ENCODE measurements at regions not wholly inside any gene's neighbourhood (a gene's known extent, or its start where the extent isn't known, plus 50 kb on each side); places are given as distances from the start of the nearest gene placed in this dataset.
"Not testable (repeated sequence)": the region's sequence is repeated elsewhere in the genome, so short reads cannot be mapped to it uniquely, and the experiment has no call there.

DNA sequence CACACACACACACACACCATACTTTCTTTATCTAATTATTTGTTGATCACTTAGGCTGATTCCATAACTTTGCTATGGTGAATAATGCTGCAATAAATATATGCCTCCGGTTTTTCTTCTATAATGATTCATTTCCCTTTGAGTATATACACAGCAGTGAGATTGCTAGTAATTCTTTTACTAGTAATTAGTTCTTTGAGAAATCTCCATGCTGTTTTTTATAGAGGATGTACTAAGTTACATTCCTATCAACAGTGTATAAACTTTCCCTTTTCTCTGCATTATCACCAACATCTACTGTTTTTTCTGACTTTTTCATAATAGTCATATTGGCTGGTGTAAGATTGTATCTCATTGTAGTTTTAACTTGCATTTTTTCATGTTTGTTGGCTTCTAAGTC is 1405.1 kb downstream of the PCDH9 start:
- no peak for DNase-seq (ENCODE audit: low spot score)

DNA sequence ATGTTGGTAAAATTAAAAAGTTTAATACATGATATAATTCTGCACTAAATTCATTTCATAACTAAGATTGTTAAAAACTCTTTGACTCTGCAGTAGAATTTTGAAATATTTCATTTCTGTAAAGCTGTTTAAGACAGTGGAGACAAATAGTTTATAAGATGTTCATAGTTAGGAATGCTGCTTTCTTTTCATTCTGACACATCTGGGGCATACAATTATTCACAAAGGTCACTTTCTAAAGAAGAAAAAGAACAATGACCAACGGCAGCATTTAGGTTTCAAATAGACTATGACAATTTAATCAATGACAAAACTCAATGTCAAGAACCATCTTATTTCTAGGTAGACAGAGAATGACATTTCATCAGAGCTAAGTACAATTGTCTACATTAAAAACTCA is 1422.1 kb downstream of the PCDH9 start:
- no peak for DNase-seq (ENCODE audit: low spot score)

DNA sequence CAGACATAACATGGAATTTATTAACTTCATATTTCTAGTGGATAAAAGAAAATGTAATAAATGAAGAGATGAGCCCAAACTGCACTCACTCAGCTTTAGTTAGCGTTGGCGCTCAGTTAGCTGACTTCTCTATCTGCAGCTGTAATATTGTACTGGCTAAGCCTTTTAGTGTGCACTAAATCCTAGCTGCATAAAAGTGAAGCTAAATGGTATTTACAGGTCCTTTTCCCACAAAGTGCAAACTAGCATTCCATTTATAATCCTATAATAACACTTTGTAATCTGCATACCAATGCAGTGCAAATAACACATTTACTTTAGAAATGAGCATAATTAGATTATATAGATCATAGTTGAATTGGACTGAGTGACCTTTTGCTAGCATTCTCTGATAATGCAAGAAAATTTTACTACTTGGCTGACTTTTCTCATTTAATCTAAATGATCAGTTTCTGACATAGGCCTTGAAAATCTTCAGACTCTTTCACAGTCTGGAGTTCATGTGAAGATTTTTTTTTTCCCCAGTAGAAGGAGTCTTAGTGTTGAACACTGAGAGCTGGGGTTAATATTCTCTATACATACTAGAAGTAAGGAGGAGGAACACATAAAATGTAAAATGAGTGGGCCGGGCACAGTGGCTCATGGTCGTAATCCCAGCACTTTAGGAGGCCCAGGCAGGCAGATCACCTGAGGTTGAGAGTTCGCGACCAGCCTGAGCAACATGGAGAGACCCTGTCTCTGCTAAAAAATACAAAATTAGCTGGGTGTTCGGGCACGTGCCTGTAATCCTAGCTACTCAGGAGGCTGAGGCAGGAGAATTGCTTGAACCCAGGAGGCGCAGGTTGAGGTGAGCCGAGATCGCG is 1426.4 kb downstream of the PCDH9 start:
- DNase-seq (ENCODE audit: low spot score) = no peak

DNA sequence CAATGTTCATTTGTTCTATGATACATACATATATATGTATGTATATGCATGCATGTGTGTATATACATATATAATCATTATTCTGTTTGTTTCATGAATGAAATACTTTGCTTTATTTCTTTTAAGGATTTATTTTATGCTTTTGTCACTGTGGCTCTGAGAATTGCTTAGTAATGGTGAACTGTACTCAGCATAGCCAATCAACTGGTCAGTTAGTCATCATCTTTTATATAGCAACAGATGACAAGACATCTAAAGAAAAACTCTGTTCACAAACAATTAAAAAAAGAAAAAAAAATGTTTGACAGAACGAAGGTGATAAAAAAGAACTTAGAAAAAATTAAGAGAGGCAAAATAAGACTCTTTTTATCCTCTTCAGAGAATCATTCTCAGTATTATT is 1440.3 kb downstream of the PCDH9 start:
- DNase-seq (ENCODE audit: low spot score) = no peak

DNA sequence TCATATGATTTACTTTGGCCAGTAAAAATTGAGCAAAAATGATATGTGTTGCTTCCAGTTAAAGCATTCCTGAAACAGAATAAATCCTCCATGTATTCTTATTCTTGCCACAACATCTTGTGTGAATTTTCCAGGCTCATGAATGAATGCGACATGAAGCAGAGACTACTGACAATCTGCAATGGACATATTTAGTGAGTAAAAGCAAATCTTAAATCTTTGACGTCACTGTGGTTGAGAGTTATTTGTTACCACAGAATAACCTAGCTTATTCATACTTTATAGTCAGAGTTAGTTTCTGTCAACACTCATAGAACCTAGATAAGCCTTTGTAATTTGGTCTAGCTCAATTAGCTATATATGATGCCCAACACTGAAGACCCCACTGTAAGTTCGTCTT is 1443.1 kb downstream of the PCDH9 start:
- no peak for DNase-seq (ENCODE audit: low spot score)

DNA sequence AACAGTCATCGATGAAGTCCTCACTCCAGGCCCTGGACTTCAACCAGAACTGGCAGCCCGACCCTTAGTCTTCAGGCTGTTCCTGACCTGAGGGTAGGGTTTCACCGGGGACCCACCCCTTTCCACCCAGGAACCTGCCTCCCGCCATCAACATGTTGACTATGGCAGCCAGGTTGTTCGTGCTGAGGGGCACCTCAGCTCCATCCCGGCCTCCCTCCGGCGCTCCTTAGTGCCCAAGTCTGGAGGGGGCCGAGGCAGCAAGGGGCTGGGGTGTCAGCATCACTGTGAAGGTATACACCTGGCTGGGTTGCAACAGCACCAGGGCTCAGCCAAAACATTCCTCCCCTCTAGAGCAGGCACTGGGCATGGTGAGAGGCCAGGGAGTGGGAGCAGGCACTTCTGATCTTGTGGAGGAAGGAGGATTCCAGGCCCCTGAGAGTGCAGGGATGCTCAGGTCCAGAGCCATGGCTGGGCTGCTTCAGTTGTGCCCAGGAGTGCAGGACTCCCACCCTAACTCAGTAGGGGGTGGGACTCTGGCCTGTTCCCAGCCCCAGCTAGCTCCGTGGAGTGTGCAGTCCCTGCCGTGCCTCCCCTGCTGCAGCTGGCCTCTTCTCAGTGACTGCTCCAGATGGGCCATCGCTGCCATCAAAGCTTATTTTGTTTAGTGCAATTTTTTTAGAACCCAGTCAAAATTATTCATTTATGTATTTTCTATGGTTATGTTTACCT is 1445.9 kb downstream of the PCDH9 start:
- DNase-seq (ENCODE audit: low spot score) = no peak

DNA sequence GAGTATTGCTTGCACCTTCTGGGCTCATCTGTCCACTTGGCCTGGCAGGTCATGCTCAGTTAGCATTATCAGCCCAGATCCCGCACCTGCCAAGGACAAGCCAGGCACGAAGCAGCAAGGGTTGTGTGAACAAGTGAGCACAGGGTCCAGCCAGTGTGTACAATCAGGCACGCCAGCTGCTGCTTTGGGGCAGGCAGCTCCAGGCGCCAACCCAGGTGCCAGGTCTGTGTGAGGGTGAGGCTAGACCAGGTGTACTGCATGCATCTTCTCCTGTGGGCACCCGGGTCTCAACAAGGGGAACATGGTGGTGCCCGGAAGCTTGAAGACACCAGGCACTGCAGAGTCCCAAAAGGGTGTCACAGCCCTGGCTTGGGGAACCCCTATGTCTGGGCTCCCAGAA is 1446.8 kb downstream of the PCDH9 start:
- no peak for DNase-seq (ENCODE audit: low spot score)

DNA sequence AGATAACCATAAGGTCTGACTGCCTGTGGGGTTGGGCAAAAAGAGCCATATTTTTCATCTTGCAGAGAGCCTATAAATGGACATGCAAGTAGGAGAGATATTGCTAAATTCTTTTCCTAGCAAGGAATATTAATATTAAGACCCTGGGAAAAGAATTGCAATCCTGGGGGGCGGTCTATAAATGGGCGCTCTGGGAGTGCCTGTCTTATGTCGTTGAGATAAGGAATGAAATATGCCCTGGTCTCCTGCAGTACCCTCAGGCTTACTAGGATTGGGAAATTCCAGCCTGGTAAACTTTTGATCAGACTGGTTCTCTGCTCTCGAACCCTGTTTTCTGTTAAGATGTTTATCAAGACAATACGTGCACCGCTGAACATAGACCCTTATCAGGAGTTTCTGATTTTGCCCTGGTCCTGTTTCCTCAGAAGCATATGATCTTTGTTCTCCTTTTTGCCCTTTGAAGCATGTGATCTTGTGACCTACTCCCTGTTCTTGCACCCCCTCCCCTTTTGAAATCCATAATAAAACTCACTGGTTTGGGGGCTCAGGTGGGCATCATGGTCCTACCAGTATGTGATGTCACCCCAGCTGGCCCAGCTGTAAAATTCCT is 1458.3 kb downstream of the PCDH9 start:
- not testable (repeated sequence) for DNase-seq (ENCODE audit: low spot score)

DNA sequence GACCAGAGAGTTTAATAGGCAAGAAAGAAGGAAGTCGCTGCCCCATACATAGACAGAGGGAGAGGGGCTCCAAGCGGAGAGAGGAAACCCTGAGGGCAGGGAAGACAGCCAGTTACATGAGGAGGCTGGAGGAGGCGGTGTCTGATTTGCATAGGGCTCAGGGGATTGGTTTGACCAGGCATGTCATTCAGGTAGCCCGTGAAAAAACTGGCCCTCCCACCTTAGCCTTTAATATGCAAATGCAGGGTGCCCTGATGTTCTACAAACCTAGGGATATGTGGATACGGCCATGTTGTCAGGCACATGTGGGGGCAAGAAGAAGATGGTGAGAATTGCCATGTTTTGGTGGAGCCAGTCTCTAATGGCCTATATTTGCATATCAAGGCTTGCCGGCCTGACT is 1461.6 kb downstream of the PCDH9 start:
- DNase-seq (ENCODE audit: low spot score) = no peak

DNA sequence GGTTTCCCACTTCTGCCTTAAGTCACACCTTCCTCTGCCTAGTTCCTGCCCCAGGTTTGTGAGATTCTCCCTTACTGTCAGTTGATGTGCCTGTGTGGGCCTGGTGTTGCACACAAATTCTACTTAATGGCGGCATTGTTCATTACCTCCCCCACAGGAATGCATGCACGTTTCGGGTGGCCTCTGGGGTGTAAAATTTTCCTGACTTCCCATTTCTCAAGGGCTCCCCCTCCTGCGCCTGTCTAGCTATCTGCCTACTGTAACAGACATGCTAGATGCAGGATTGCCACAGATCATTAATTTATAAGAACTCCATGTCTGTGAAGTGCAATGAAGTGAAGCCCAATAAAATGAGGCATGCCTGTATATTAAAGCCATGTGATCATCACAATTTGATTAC is 1466.3 kb downstream of the PCDH9 start:
- DNase-seq (ENCODE audit: low spot score) = no peak

DNA sequence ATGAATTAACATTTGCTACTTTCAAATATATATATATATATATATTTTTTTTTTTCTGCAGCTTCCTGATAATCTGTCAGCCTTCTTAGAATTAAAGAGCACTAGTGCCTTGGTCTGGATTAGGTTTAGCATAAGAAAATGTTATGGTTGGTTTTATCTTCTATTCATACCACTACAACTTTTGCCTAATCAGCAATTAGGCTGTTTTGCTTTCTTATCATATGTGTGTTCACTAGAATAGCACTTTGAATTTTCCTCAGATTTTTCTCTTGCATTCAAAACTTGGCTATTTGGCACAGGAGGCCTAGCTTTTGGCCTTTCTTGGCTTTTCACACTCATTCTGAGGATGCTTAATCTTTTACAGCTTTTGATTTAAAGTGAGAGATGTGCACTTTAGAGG is 1468.1 kb downstream of the PCDH9 start:
- no peak for DNase-seq (ENCODE audit: low spot score)

DNA sequence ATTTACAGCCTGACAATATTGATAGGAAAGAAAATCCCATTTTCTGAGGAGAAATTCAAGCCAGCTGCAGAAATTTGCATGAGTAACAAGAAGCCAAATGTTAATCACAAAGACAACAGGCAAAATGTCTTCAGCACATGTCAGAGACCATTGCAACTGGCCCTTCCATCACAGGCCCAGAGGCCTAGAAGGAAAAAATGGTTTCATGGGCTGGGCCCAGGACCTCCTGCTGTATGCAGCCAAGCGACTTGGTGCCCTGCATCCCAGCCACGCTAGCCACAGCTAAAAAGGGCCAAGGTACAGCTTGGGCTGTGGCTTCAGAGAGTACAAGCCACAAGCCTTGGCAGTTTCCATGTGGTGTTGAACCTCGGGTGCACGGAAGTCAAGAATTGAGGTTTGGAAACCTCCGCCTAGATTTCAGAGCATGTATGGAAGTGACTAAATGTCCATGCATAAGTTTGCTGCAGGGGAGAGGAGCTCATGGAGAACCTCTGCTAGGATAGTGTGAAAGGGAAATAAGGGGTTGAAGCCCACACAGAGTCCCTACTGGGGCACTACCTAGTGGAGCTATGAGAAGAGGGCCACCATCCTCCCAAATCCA is 1474.0 kb downstream of the PCDH9 start:
- DNase-seq (ENCODE audit: low spot score) = no peak

DNA sequence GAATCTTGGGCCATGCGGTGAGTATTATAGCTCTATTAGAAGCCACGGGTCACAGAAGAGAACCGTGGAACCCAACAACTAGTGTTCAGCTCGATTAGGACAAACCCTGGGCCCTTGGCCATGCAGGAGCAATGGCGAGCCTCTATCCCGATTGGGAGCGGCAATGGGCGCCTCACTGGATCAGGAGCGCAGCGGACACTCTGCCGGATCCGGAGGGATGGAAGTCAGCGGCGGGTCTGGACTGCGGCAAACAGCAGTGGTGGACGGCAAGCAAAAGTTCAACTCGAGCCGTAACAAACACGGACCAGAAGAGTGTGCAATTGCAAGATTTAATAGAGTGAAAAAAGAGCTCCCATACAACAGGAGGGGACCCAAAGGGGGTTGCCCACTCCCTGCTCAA is 1481.9 kb downstream of the PCDH9 start:
- DNase-seq (ENCODE audit: low spot score) = no peak

DNA sequence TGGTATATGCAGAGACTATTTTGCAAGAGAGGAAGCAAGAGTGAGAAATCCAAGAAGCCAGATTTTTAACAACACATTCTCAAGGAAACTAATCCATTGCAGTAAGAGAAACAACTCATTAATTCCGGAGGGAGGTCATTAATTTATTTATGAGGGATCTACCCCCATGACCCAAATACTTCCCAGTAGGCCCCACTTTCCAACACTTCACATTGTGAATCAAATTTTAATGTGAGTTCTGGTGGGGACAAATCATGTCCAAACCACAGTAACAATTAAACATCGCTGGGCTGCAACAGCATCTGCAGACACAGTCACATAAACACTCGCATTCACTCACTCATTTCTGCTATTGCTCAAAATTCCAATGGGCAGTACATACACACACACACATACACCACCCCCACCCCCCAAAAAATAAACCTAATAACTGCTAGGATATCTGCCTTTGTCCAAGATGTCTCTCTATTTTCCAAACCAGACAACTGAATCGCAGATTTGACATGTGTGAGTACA is 1483.7 kb downstream of the PCDH9 start:
- no peak for DNase-seq (ENCODE audit: low spot score)

DNA sequence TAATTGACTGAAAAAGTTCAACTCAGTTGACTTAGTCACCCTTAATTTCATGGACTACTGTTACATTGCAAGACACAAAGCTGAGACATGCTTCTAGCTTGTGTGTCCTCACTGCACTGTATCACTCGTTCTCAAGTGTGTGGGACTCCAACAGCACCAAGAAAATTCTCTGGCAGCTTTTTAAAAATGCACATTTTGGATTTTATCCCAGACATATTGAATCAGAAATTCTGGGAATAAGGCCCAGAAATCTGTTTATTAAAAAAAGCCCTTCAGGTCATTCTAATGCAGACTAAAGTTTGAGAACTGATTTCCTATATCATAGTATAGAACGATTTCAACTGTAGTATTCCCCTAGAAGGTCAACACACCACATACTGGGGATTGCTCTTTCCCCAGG is 1485.3 kb downstream of the PCDH9 start:
- no peak for DNase-seq (ENCODE audit: low spot score)

DNA sequence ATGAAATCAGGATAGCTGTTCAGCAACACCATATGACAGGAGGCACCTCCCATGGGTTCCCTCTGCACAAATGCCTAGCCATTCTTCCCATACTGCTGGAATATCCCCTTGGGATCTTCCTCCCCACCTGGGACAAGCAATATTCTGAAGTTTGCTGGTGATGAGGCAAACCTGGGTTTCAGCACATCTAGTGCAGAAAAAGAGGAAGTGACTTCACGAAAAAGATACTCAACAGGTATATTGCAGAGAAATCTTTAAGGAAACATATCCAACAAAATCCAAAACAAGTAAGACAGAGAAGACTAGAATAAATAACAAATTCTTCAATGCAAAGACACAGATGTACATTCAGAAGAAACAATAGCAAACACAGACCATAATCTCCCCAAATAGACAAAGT is 1497.0 kb downstream of the PCDH9 start:
- no peak for DNase-seq (ENCODE audit: low spot score)

DNA sequence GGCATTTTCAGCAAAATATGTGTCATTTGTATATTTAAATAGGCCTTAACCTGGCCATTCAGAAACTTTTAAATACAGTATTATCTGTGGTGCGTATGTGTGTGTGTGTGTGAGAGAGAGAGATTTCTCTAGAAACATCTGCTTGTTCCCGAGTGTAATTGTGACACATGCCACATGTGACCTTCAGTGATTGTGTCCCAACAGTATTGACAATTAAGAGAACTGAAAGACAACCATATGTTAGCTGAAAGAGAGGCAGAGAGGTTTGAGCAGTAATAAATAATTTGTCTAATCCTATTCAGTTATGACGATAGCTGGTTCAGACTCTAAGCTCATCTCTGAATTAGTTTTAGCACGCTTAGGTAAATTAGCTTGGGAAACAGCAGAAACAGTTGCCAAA is 1503.1 kb downstream of the PCDH9 start:
- no peak for DNase-seq (ENCODE audit: low spot score)

DNA sequence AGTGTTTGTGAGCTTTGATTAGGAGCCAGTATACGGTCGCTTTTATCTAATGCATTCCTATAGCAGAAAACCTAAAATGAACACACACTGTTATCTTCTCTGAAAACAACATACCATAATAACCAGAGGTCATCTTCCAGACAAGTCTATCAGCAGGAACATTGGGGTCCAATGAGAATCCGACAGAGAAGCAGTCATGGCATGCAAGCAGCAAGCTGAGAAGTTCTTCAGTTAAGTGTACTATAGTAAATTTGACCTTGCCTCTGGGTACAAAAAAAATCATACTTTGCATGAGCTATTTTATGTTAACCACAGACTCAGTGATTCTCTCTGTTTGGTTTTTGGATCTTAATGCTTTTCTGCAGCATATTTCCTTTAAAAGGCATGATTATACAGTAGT is 1505.1 kb downstream of the PCDH9 start:
- no peak for DNase-seq (ENCODE audit: low spot score)

DNA sequence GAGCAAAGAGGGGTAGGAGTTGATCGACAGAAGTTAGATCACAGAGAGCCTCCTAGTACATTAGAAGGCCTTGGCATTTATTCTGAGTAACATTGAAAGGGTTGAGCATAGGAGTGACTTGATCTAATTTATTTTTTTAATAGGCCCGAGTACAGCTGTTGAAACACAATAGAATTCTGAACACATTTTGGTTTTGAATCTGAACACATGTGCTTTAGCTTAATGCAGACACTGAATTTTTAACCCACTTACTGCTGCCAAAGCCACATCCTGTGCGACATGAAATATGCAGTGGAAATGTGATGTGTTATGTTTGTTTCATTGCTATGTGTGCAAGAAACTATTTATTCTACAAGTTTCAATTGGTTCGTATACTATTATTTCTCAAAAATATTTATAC is 1505.9 kb downstream of the PCDH9 start:
- DNase-seq (ENCODE audit: low spot score) = no peak

DNA sequence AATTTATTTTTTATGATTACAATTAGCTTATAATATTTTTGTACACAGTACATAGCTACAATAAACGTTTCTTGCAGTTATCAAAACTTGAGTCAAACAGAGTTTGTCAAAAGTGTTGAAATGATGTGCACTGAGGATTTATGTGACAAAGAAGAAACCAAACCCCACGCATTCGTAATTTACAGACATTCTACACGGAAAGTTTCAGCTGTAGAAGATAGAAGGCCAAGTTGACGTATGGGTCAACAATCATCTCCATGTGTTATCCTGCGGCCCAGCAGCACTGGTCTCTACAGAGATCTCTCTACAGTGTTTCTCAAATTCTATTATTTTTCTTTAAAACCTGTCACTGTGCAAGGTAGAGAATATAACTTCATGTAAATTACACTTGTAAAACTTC is 1507.6 kb downstream of the PCDH9 start:
- no peak for DNase-seq (ENCODE audit: low spot score)

DNA sequence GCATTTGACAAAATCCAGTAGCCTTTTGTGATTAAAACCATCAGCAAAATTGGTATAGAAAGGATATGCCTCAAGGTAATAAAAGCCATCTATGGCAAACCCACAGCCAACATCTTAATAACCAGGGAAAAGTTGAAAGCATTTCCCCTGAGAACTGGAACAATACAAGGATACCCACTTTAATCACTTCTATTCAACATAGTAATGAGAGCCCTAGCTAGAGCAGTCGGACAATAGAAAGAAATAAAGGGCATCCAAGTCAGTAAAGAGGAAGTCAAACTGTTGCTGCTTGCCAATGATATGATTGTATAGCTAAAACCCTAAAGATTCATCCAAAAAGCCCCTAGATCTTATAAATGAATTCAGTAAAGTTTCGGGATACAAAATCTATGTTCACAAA is 1510.3 kb downstream of the PCDH9 start:
- DNase-seq (ENCODE audit: low spot score) = no peak

DNA sequence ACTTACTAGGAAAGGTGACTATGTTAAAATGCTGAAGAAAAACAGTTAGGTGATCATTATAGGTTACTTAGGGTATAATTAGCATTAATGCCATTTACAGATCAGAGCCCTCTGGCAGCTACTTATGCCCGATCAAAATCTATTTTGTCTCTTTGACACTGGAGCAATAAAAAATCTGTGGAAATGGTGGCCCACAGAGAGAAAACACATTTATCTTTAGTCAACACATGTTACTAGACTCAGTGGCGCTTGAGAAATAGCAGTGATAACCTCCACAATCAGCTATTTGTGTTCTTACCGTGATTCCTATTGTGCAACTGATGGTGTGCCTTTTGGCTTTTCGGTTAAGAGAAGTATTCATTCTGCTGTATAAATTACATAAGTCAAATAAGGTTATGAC is 1519.6 kb downstream of the PCDH9 start:
- DNase-seq (ENCODE audit: low spot score) = no peak

DNA sequence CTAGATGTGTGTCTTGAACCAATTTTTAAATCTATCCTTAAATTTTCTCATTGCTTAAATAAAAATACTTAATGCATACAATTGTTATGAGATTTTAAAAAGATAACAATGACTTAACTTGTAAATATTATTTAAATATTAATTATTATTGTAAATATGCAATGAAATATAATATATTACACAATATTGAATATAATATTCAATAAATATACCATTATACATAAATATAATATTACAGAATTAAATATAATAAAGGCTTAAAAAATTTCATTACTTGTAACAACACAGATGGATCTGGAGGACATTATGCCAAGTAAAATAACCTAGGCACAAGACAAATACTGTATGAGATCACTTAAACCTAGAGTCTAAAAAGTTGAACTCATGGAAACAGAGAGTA is 1532.3 kb downstream of the PCDH9 start:
- no peak for DNase-seq (ENCODE audit: low spot score)
